Parathyroid adenoma (tissue), 2 donors: ENCODE measurements at regions not wholly inside any gene's neighbourhood (a gene's known extent, or its start where the extent isn't known, plus 50 kb on each side); places are given as distances from the start of the nearest gene placed in this dataset.

Experiments used
- H2AFZ ChIP-seq: fragments of 300-600 bp; sonication (generic); one replicate; pipeline ENCODE4 v1.7.0; 2017; ENCODE audit warnings: antibody characterized with exemption, mild to moderate bottlenecking
- H3K27ac ChIP-seq: fragments of 300-600 bp; sonication (generic); one replicate; pipeline ENCODE4 v1.7.0; 2017
- H3K27me3 ChIP-seq: fragments of 300-600 bp; sonication (generic); one replicate; pipeline ENCODE4 v1.7.0; 2017; ENCODE audit warnings: low read length; ENCODE audit not compliant: control insufficient read depth, insufficient read depth
- H3K36me3 ChIP-seq: fragments of 300-600 bp; sonication (generic); one replicate; pipeline ENCODE4 v1.7.0; 2017; ENCODE audit warnings: low read length; ENCODE audit not compliant: control insufficient read depth, insufficient read depth
- H3K4me1 ChIP-seq: fragments of 300-600 bp; sonication (generic); one replicate; pipeline ENCODE4 v1.7.0; 2017; ENCODE audit warnings: control low read depth
- H3K4me2 ChIP-seq: fragments of 300-600 bp; sonication (generic); one replicate; pipeline ENCODE4 v1.7.0; 2017; ENCODE audit warnings: low read length
- H3K4me3 ChIP-seq: fragments of 300-600 bp; sonication (generic); one replicate; pipeline ENCODE4 v1.7.0; 2017; ENCODE audit warnings: low read depth, low read length
- H3K79me2 ChIP-seq: fragments of 300-600 bp; sonication (generic); one replicate; pipeline ENCODE4 v1.7.0; 2017; ENCODE audit warnings: control low read depth
- H3K9ac ChIP-seq: fragments of 300-600 bp; sonication (generic); one replicate; pipeline ENCODE4 v1.7.0; 2017; ENCODE audit warnings: mild to moderate bottlenecking
- H3K9me3 ChIP-seq: fragments of 300-600 bp; sonication (generic); one replicate; pipeline ENCODE4 v1.7.0; 2017; ENCODE audit warnings: low read length; ENCODE audit not compliant: control insufficient read depth
- CTCF ChIP-seq: fragments of 300-600 bp; sonication (generic); IDR thresholded peaks from one replicate; pipeline ENCODE4 v1.7.0; 2017; ENCODE audit warnings: antibody characterized with exemption, mild to moderate bottlenecking
- donor health status: primary hyperparathyroidism.

GRCh38 chr2:163291790-163292189 lies 444.0 kb downstream of the FIGN start:
- H2AFZ ChIP-seq: no peak overlapping the region
- H3K27ac ChIP-seq: no peak overlapping the region
- no peaks in the 10 kb centered on the region for H3K27me3 ChIP-seq
- H3K79me2 ChIP-seq: no peaks in the 10 kb centered on the region
- H3K4me2 ChIP-seq: no peak overlapping the region
- H3K4me3 ChIP-seq: no peak overlapping the region
- no peak overlapping the region for H3K9ac ChIP-seq
- H3K9me3 ChIP-seq: no peaks in the 10 kb centered on the region
- TF ChIP-seq CTCF: no peak
- no peaks in the 10 kb centered on the region for H3K36me3 ChIP-seq
- no peaks in the 10 kb centered on the region for H3K4me1 ChIP-seq

GRCh38 chr2:163281717-163282116 lies 443.1 kb upstream of the KCNH7 start:
- no peak overlapping the region for H3K27ac ChIP-seq
- H3K9me3 ChIP-seq: no peaks in the 10 kb centered on the region
- H3K9ac ChIP-seq: no peak overlapping the region
- H3K36me3 ChIP-seq: no peaks in the 10 kb centered on the region
- no peak overlapping the region for H3K4me2 ChIP-seq
- no peak overlapping the region for H2AFZ ChIP-seq
- H3K79me2 ChIP-seq: no peaks in the 10 kb centered on the region
- TF ChIP-seq CTCF: no peak
- H3K27me3 ChIP-seq: no peaks in the 10 kb centered on the region
- H3K4me1 ChIP-seq: no peaks in the 10 kb centered on the region
- H3K4me3 ChIP-seq: no peak overlapping the region

GRCh38 chr2:163269374-163270021 lies 430.9 kb upstream of the KCNH7 start:
- H3K27ac ChIP-seq: no peak overlapping the region
- no peak overlapping the region for H3K9ac ChIP-seq
- H3K4me1 ChIP-seq: no peaks in the 10 kb centered on the region
- no peak for TF ChIP-seq CTCF
- no peaks in the 10 kb centered on the region for H3K79me2 ChIP-seq
- H3K36me3 ChIP-seq: no peaks in the 10 kb centered on the region
- H3K27me3 ChIP-seq: no peaks in the 10 kb centered on the region
- no peak overlapping the region for H2AFZ ChIP-seq
- no peaks in the 10 kb centered on the region for H3K9me3 ChIP-seq
- H3K4me2 ChIP-seq: no peak overlapping the region
- no peak overlapping the region for H3K4me3 ChIP-seq

GRCh38 chr2:163266772-163267171 lies 428.2 kb upstream of the KCNH7 start:
- H3K36me3 ChIP-seq: no peaks in the 10 kb centered on the region
- H3K4me3 ChIP-seq: no peak overlapping the region
- H3K79me2 ChIP-seq: no peaks in the 10 kb centered on the region
- no peak overlapping the region for H3K4me2 ChIP-seq
- TF ChIP-seq CTCF: no peak
- no peaks in the 10 kb centered on the region for H3K4me1 ChIP-seq
- H3K27me3 ChIP-seq: no peaks in the 10 kb centered on the region
- no peak overlapping the region for H2AFZ ChIP-seq
- H3K27ac ChIP-seq: no peak overlapping the region
- H3K9me3 ChIP-seq: no peaks in the 10 kb centered on the region
- H3K9ac ChIP-seq: no peak overlapping the region

GRCh38 chr2:163265562-163265961 lies 427.0 kb upstream of the KCNH7 start:
- no peaks in the 10 kb centered on the region for H3K79me2 ChIP-seq
- H3K9ac ChIP-seq: no peak overlapping the region
- H3K36me3 ChIP-seq: no peaks in the 10 kb centered on the region
- H3K9me3 ChIP-seq: no peaks in the 10 kb centered on the region
- no peak for TF ChIP-seq CTCF
- H3K27me3 ChIP-seq: no peaks in the 10 kb centered on the region
- no peak overlapping the region for H2AFZ ChIP-seq
- no peaks in the 10 kb centered on the region for H3K4me1 ChIP-seq
- no peak overlapping the region for H3K4me3 ChIP-seq
- H3K4me2 ChIP-seq: no peak overlapping the region
- H3K27ac ChIP-seq: no peak overlapping the region
